H9 (cell line): ENCODE measurements at regions not wholly inside any gene's neighbourhood (a gene's known extent, or its start where the extent isn't known, plus 50 kb on each side); places are given as distances from the start of the nearest gene placed in this dataset.
A peak's percentile ranks its signal among the peaks of the same experiment; 100 is the strongest.

Experiments used
- DNase-seq: peaks from one replicate; pipeline ENCODE4 v3.0.0-alpha.2; 2017
- H2AFZ ChIP-seq: one replicate; pipeline ENCODE4 v1.6.1; 2013; ENCODE audit warnings: mild to moderate bottlenecking, low read length, control low read depth, moderate library complexity
- H2AK5ac ChIP-seq: 2 replicates; pipeline ENCODE4 v1.6.1; 2013; ENCODE audit warnings: low read length, control low read depth, mixed read lengths; ENCODE audit not compliant: insufficient read length
- H2BK120ac ChIP-seq: one replicate; pipeline ENCODE4 v1.6.1; 2013; ENCODE audit warnings: low read depth, mild to moderate bottlenecking, low read length, control low read depth, inconsistent platforms; ENCODE audit not compliant: poor library complexity, severe bottlenecking
- H2BK12ac ChIP-seq: 2 replicates; pipeline ENCODE4 v1.6.1; 2013; ENCODE audit warnings: low read length, control low read depth, mixed read lengths, low read depth; ENCODE audit not compliant: insufficient read length
- H2BK15ac ChIP-seq: 2 replicates; pipeline ENCODE4 v1.6.1; 2013; ENCODE audit warnings: low read depth, low read length, control low read depth
- H2BK20ac ChIP-seq: one replicate; pipeline ENCODE4 v1.6.1; 2013; ENCODE audit warnings: low read depth, mild to moderate bottlenecking, low read length, control low read depth, inconsistent platforms; ENCODE audit not compliant: poor library complexity, severe bottlenecking
- H2BK5ac ChIP-seq: 2 replicates; pipeline ENCODE4 v1.6.1; 2013; ENCODE audit warnings: low read length, control low read depth, mixed read lengths; ENCODE audit not compliant: insufficient read length
- H3K14ac ChIP-seq: 2 replicates; pipeline ENCODE4 v1.6.1; 2013; ENCODE audit warnings: low read length, control low read depth; ENCODE audit not compliant: insufficient read depth
- H3K18ac ChIP-seq: 2 replicates; pipeline ENCODE4 v1.6.1; 2013; ENCODE audit warnings: low read depth, mild to moderate bottlenecking, mixed read lengths, low read length, control low read depth; ENCODE audit not compliant: insufficient read length
- H3K23ac ChIP-seq: 2 replicates; pipeline ENCODE4 v1.6.1; 2013; ENCODE audit warnings: low read length, control low read depth, mixed read lengths, low read depth; ENCODE audit not compliant: insufficient read length
- H3K23me2 ChIP-seq: 2 replicates; pipeline ENCODE4 v1.6.1; 2013; ENCODE audit warnings: low read depth, mild to moderate bottlenecking, mixed read lengths, low read length, control low read depth; ENCODE audit not compliant: insufficient read length, poor library complexity, severe bottlenecking
- H3K27ac ChIP-seq: 2 replicates; pipeline ENCODE4 v1.5.1; 2013; ENCODE audit warnings: low read length, control low read depth, mixed read lengths, low read depth; ENCODE audit not compliant: insufficient read length
- H3K27me3 ChIP-seq: 2 replicates; pipeline ENCODE4 v1.6.1; 2013; ENCODE audit warnings: low read length, control low read depth, inconsistent platforms; ENCODE audit not compliant: insufficient read depth
- H3K4ac ChIP-seq: 2 replicates; pipeline ENCODE4 v1.6.1; 2013; ENCODE audit warnings: low read depth, mild to moderate bottlenecking, control low read depth, inconsistent platforms, low read length, moderate library complexity
- H3K4me1 ChIP-seq: 2 replicates; pipeline ENCODE4 v1.6.1; 2013; ENCODE audit warnings: low read length, control low read depth, inconsistent platforms; ENCODE audit not compliant: insufficient read depth
- H3K4me2 ChIP-seq: 2 replicates; pipeline ENCODE4 v1.6.1; 2013; ENCODE audit warnings: low read length, control low read depth, mixed read lengths; ENCODE audit not compliant: insufficient read length, insufficient read depth
- H3K56ac ChIP-seq: 2 replicates; pipeline ENCODE4 v1.6.1; 2013; ENCODE audit warnings: low read depth, mild to moderate bottlenecking, mixed read lengths, low read length, control low read depth; ENCODE audit not compliant: insufficient read length
- H3K79me1 ChIP-seq: 2 replicates; pipeline ENCODE4 v1.6.1; 2013; ENCODE audit warnings: low read depth, mild to moderate bottlenecking, moderate library complexity, low read length, control low read depth, inconsistent platforms; ENCODE audit not compliant: insufficient read depth, poor library complexity, severe bottlenecking
- H3K79me2 ChIP-seq: 2 replicates; pipeline ENCODE4 v1.6.1; 2013; ENCODE audit warnings: low read length, control low read depth, inconsistent platforms; ENCODE audit not compliant: insufficient read depth
- H3K9ac ChIP-seq: 2 replicates; pipeline ENCODE4 v1.6.1; 2013; ENCODE audit warnings: low read length, control low read depth, mixed read lengths; ENCODE audit not compliant: insufficient read length; ENCODE audit errors: extremely low read depth
- H3K9me3 ChIP-seq: one replicate; pipeline ENCODE4 v1.6.1; 2013; ENCODE audit warnings: low read depth, low read length, inconsistent platforms; ENCODE audit not compliant: control insufficient read depth
- H3T11ph ChIP-seq: one replicate; pipeline ENCODE4 v1.6.1; 2013; ENCODE audit warnings: mild to moderate bottlenecking, low read length, control low read depth, inconsistent platforms
- H4K20me1 ChIP-seq: one replicate; pipeline ENCODE4 v1.6.1; 2013; ENCODE audit not compliant: control insufficient read depth, insufficient read length, insufficient read depth
- H4K5ac ChIP-seq: 2 replicates; pipeline ENCODE4 v1.6.1; 2013; ENCODE audit warnings: low read depth, mild to moderate bottlenecking, mixed read lengths, low read length, control low read depth; ENCODE audit not compliant: insufficient read length
- H4K8ac ChIP-seq: replicated peaks from 2 replicates; pipeline ENCODE4 v1.6.1; 2013; ENCODE audit warnings: low read length, control low read depth, mixed read lengths, low read depth; ENCODE audit not compliant: insufficient read length
- H4K91ac ChIP-seq: 2 replicates; pipeline ENCODE4 v1.6.1; 2013; ENCODE audit warnings: low read depth, mild to moderate bottlenecking, moderate library complexity, mixed read lengths, low read length, control low read depth; ENCODE audit not compliant: insufficient read length
- H3K27ac Mint-ChIP-seq, 3 experiments: 2 replicates in 2 of 3; 3 replicates in 1 of 3; pipeline ENCODE4 v1.8.0; 2020 to 2021; ENCODE audit warnings: mixed read lengths in 3 of 3, mild to moderate bottlenecking in 1 of 3, moderate library complexity in 1 of 3
- H3K27me3 Mint-ChIP-seq: 2 replicates; pipeline ENCODE4 v1.8.0; 2021; ENCODE audit warnings: low read depth, mild to moderate bottlenecking, moderate library complexity, mixed read lengths
- H3K36me3 Mint-ChIP-seq, 3 experiments: 2 replicates in 2 of 3; 3 replicates in 1 of 3; pipeline ENCODE4 v1.8.0; 2020 to 2021; ENCODE audit warnings: low read depth in 3 of 3, mixed read lengths in 3 of 3; ENCODE audit not compliant: insufficient read depth in 1 of 3
- H3K4me1 Mint-ChIP-seq, 2 experiments: 2 replicates each; pipeline ENCODE4 v1.8.0; 2020; ENCODE audit warnings: mixed read lengths in 2 of 2
- H3K4me3 Mint-ChIP-seq, 2 experiments: 2 replicates in 1 of 2; 3 replicates in 1 of 2; pipeline ENCODE4 v1.8.0; 2020 to 2021; ENCODE audit warnings: mild to moderate bottlenecking in 2 of 2, mixed read lengths in 2 of 2, moderate library complexity in 1 of 2
- H3K9me3 Mint-ChIP-seq, 2 experiments: 2 replicates in 1 of 2; 3 replicates in 1 of 2; pipeline ENCODE4 v1.8.0; 2020; ENCODE audit warnings: mild to moderate bottlenecking in 2 of 2, mixed read lengths in 2 of 2, moderate library complexity in 1 of 2
- WGBS: extraction: QIAGEN DNeasy Blood & Tissue Kit; methylation state at CpG from one replicate; pipeline ENCODE4 v1.1.7; 2013; ENCODE audit warnings: missing lambda C conversion rate, low lambda C conversion rate, mixed read lengths; ENCODE audit not compliant: insufficient read length; ENCODE audit errors: extremely low coverage; 5-methylcytosine and 5-hydroxymethylcytosine counted together
- TF ChIP-seq, protein P1 (sequence below): fragments of 200-600 bp; sonication (generic); conservative IDR thresholded peaks from 3 replicates; pipeline ENCODE4 v1.8.0; 2021; ENCODE audit warnings: antibody characterized with exemption, mild to moderate bottlenecking

DNA sequence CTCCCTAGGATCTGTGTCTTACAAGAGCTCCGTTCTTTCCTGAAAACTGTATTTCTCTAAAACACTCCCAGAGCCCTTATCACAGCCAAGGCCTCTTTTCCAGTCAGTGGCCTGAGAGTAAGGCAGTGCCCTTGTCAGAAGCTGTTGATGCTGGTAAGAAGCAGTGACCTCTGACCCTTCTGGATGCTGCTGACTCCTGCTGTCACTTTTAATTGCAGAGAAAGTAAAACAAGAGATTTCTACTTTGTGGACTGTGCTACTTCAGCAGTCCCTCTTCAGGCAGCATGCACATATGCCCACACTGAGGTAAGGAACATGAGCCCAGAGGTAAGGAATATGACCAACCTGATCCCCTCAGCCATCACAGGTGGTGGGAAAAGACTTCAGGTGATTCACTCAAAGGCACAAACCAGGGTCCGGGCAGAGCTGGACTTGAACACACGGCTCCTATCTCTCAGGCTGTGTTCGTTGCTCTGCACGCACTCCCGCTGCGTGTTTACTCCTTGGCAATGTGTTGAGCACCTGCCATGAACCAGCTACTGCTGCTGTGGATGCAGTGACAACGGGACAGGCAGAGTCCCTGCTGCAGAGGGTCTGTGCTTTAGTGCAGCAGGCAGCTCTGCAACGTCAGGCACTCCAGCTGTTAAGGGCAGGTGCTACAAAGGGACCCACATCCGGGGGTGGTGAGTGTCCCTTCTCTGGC lies 201.9 kb upstream of the CST7 start:
- H3K9me3 Mint-ChIP-seq: no peaks in the 10 kb centered on the region; a peak in 1 of 5 replicates
- H2AFZ ChIP-seq: no peak overlapping the region
- no peak overlapping the region for H3K14ac ChIP-seq
- no peaks in the 10 kb centered on the region for H3K79me2 ChIP-seq
- no peaks in the 10 kb centered on the region for H3K23me2 ChIP-seq
- no peak overlapping the region for H2BK20ac ChIP-seq
- no peak overlapping the region for H3K4me3 Mint-ChIP-seq
- no peak overlapping the region for H3K27ac ChIP-seq
- no peak overlapping the region for H4K5ac ChIP-seq
- H4K20me1 ChIP-seq: no peaks in the 10 kb centered on the region
- H3K27me3 ChIP-seq: no peaks in the 10 kb centered on the region
- H3K4me1 ChIP-seq: 0 out of 2 replicates have a peak, but pooled peaks cover 8% of the 10 kb centered on the region
- no peak overlapping the region for H2AK5ac ChIP-seq
- H3K4ac ChIP-seq: no peak overlapping the region
- H3K4me2 ChIP-seq: no peak overlapping the region
- H4K91ac ChIP-seq: no peak overlapping the region
- H3K18ac ChIP-seq: no peak overlapping the region
- H2BK15ac ChIP-seq: no peak overlapping the region
- H3K36me3 Mint-ChIP-seq: no peaks in the 10 kb centered on the region
- H3K56ac ChIP-seq: no peak overlapping the region
- H3K23ac ChIP-seq: no peak overlapping the region
- H3T11ph ChIP-seq: no peak overlapping the region
- no peak overlapping the region for H2BK120ac ChIP-seq
- no CpG with 5 or more reads among the region's 10 CpGs for WGBS
- no peaks in the 10 kb centered on the region for H3K9me3 ChIP-seq
- no peak overlapping the region for H2BK12ac ChIP-seq
- peaks cover 30 to 36% of the 10 kb centered on the region in 2 experiments for H3K4me1 Mint-ChIP-seq
- no peak overlapping the region for H3K9ac ChIP-seq
- no peaks in the 10 kb centered on the region for H3K79me1 ChIP-seq
- H3K27me3 Mint-ChIP-seq: peaks cover 2% of the 10 kb centered on the region
- H4K8ac ChIP-seq: no peak overlapping the region
- peak; percentile 24 for DNase-seq
- TF ChIP-seq, protein P1, sequence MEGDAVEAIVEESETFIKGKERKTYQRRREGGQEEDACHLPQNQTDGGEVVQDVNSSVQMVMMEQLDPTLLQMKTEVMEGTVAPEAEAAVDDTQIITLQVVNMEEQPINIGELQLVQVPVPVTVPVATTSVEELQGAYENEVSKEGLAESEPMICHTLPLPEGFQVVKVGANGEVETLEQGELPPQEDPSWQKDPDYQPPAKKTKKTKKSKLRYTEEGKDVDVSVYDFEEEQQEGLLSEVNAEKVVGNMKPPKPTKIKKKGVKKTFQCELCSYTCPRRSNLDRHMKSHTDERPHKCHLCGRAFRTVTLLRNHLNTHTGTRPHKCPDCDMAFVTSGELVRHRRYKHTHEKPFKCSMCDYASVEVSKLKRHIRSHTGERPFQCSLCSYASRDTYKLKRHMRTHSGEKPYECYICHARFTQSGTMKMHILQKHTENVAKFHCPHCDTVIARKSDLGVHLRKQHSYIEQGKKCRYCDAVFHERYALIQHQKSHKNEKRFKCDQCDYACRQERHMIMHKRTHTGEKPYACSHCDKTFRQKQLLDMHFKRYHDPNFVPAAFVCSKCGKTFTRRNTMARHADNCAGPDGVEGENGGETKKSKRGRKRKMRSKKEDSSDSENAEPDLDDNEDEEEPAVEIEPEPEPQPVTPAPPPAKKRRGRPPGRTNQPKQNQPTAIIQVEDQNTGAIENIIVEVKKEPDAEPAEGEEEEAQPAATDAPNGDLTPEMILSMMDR: no peak
- H3K27ac Mint-ChIP-seq: peak overlapping the region; percentile 24 to 91 (median 66); a peak in 3 of 7 replicates
- no peak overlapping the region for H2BK5ac ChIP-seq
